ENCODE measurements at regions not wholly inside any gene's neighbourhood (a gene's known extent, or its start where the extent isn't known, plus 50 kb on each side); places are given as distances from the start of the nearest gene placed in this dataset.

DNA sequence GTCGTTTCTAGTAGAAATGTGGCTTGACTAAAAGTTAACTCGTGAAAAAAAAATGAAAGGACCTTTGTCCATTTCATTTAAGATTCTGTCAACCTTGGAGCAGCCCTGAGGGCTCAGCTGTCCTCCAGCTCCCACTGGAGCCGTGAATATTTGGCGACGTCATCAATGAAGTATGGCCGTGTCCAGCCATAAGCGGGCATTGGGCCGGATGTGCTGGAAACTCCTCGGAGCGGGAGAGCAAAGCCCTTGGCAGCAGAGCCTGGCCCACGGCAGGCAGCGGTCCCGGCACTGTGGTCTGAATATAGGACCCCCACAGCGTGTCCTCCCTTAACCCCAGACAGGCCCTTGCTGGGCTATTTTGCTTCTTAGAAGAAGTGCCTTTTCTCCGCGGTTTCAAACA is 50.0 kb downstream of the JAKMIP3 start:
- no peaks in the 10 kb centered on the region for H3K27me3 Mint-ChIP-seq
- no peak overlapping the region for H3K27ac Mint-ChIP-seq
- POLR2A ChIA-PET: no interaction called here
- CTCF ChIA-PET: no interaction called here
- no peak for TF ChIP-seq CTCF (IDR thresholded peaks at IDR 0.05)
- intact Hi-C loops (cut with micrococcal nuclease): no loop called here
- DNase-seq (no peak), ATAC-seq (ENCODE audit: low read depth) (no peak)
- H3K36me3 Mint-ChIP-seq (ENCODE audit: low read depth): no peaks in the 10 kb centered on the region
- no peak overlapping the region for H3K4me3 Mint-ChIP-seq
- no peaks in the 10 kb centered on the region for H3K9me3 Mint-ChIP-seq
- H3K4me1 Mint-ChIP-seq: no peaks in the 10 kb centered on the region

- intact Hi-C loops (cut with micrococcal nuclease): no loop called here
- H3K36me3 Mint-ChIP-seq (ENCODE audit: low read depth): no peaks in the 10 kb centered on the region
- ChIA-PET POLR2A (no interaction called here), CTCF (no interaction called here)
- ATAC-seq (ENCODE audit: low read depth) (no peak), DNase-seq (no peak)
- no peaks in the 10 kb centered on the region for H3K4me1 Mint-ChIP-seq
- peaks cover 2% of the 10 kb centered on the region for H3K27me3 Mint-ChIP-seq
- TF ChIP-seq CTCF (IDR thresholded peaks at IDR 0.05): no peak
- H3K4me3 Mint-ChIP-seq: no peak overlapping the region
- no peak overlapping the region for H3K27ac Mint-ChIP-seq
- no peaks in the 10 kb centered on the region for H3K9me3 Mint-ChIP-seq
These were observed 51.4 kb downstream of the JAKMIP3 start for GRCh38 chr10:132117146-132117545.

- DNase-seq (no peak), ATAC-seq (ENCODE audit: low read depth) (no peak)
- no peak for TF ChIP-seq CTCF (IDR thresholded peaks at IDR 0.05)
- Mint-ChIP-seq H3K4me3 (no peak overlapping the region), H3K27ac (no peak overlapping the region), H3K9me3 (no peaks in the 10 kb centered on the region), H3K36me3 (ENCODE audit: low read depth) (no peaks in the 10 kb centered on the region), H3K27me3 (peaks cover 2% of the 10 kb centered on the region), H3K4me1 (no peaks in the 10 kb centered on the region)
- CTCF ChIA-PET: no interaction called here
- intact Hi-C loops (cut with micrococcal nuclease): no loop called here
- POLR2A ChIA-PET: no interaction called here
These were observed 52.0 kb downstream of the JAKMIP3 start for GRCh38 chr10:132117636-132118190.

GRCh38 chr10:132118366-132118765 is 52.6 kb downstream of the JAKMIP3 start:
- Mint-ChIP-seq H3K9me3 (no peaks in the 10 kb centered on the region), H3K4me1 (no peaks in the 10 kb centered on the region), H3K4me3 (no peak overlapping the region), H3K36me3 (ENCODE audit: low read depth) (no peaks in the 10 kb centered on the region), H3K27ac (no peak overlapping the region), H3K27me3 (peaks cover 2% of the 10 kb centered on the region)
- intact Hi-C loops (cut with micrococcal nuclease): no loop called here
- DNase-seq (no peak), ATAC-seq (ENCODE audit: low read depth) (no peak)
- TF ChIP-seq CTCF (IDR thresholded peaks at IDR 0.05): no peak
- ChIA-PET POLR2A (no interaction called here), CTCF (no interaction called here)

DNA sequence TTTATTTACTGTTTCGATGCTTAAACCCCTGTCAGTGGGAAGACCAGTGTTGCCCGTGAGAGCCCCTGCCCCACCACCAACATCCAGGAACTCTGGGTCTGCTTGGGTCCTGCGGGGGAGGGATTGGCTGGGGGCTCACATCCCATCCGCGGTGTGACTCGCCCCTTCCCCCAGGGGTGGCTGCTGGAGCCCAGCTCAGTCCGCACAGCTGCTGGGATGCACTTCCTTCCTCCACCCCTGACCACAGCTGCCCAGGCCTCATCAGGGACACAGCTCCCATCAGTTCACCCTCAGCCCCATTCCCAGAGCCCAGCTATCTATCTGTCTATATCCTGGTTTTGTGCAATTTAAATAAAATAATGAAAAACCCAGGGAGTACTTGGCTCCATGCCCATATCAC is 54.5 kb downstream of the JAKMIP3 start:
- H3K27ac Mint-ChIP-seq: no peak overlapping the region
- DNase-seq (no peak), ATAC-seq (ENCODE audit: low read depth) (no peak)
- no peak overlapping the region for H3K4me3 Mint-ChIP-seq
- intact Hi-C loops (cut with micrococcal nuclease): no loop called here
- no peaks in the 10 kb centered on the region for H3K4me1 Mint-ChIP-seq
- no peak for TF ChIP-seq CTCF (IDR thresholded peaks at IDR 0.05)
- ChIA-PET POLR2A (no interaction called here), CTCF (no interaction called here)
- H3K9me3 Mint-ChIP-seq: no peaks in the 10 kb centered on the region
- H3K27me3 Mint-ChIP-seq: peaks cover 2% of the 10 kb centered on the region
- H3K36me3 Mint-ChIP-seq (ENCODE audit: low read depth): no peaks in the 10 kb centered on the region
